ENCODE measurements at regions not wholly inside any gene's neighbourhood (a gene's known extent, or its start where the extent isn't known, plus 50 kb on each side); places are given as distances from the start of the nearest gene placed in this dataset.

DNA sequence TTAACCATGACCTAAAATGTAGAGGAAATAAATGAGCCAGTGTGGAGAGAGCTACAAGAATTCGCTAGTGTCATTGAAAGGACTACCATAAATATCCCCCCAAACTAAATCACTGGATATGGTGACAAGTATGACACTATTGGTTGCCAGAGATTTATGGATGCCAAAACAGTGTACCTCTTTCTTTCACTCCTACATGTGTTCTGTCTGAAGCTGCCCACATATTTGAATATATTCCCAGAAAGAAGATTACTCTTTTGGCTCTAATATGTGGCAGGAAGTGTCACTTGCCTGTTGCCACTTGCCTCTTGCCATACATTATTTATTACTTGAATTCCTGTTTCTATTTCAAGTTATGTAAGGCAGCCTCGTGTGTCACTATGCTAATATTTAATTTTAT lies 1573.6 kb downstream of the TECRL start:
- H3K27ac ChIP-seq (ENCODE audit: low read depth, low read length, severe bottlenecking), result no peak overlapping the region
- H3K36me3 ChIP-seq (ENCODE audit: control insufficient read depth, insufficient read depth, low read length), result no peaks in the 10 kb centered on the region
- no CpG with 5 or more reads among the region's 2 CpGs for WGBS, 2 experiments (ENCODE audit: insufficient coverage in 2 of 2)
- no peak overlapping the region for H3K4me3 ChIP-seq (ENCODE audit: extremely low read depth, insufficient read depth, low read length, poor library complexity, severe bottlenecking)
- no peaks in the 10 kb centered on the region for H3K4me1 ChIP-seq (ENCODE audit: control insufficient read depth, insufficient read depth, low read length, poor library complexity, severe bottlenecking)
- no peaks in the 10 kb centered on the region for H3K9me3 ChIP-seq (ENCODE audit: control insufficient read depth, low read length)

DNA sequence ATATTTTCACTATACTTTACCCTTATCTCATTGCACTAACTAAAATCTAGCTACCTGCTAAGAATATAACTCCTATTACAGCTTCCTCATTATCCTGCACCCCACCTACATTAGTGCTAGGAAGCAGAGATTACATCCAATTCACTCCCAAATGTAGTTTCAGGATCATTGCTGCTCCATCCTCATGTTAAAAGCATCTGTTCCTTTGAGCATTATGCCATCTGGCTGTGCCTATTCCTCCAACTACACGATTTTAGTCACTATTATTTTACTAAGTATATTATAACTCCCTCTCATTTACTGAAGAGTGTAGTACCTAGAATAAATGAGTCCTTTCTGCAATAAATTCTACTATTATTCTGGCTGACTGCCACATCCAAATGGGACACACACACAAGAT lies 1586.9 kb downstream of the TECRL start:
- Histone ChIP-seq H3K27ac (ENCODE audit: low read depth, low read length, severe bottlenecking) (no peak overlapping the region), H3K9me3 (ENCODE audit: control insufficient read depth, low read length) (no peaks in the 10 kb centered on the region), H3K36me3 (ENCODE audit: control insufficient read depth, insufficient read depth, low read length) (no peaks in the 10 kb centered on the region), H3K4me3 (ENCODE audit: extremely low read depth, insufficient read depth, low read length, poor library complexity, severe bottlenecking) (no peak overlapping the region), H3K4me1 (ENCODE audit: control insufficient read depth, insufficient read depth, low read length, poor library complexity, severe bottlenecking) (no peaks in the 10 kb centered on the region)
- no CpG with 5 or more reads among the region's 1 CpG for WGBS, 2 experiments (ENCODE audit: insufficient coverage in 2 of 2)

DNA sequence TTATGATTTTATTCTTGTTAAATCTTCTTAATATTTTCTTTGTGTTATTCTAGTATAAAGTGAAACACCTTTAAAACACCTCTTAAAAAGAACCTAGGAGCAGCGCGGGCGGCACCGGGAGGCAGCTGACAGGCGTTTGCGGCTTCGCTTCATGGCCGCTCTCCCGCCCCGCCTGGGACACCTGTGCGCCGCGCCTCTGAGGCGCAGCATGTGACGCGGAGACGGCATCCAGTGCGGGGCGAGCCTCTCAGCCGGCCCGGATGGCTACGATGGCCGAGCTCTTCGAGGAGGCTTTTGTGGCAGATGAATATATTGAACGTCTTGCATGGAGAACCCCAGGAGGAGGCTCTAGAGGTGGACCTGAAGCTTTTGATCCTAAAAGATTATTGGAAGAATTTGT lies 1592.7 kb downstream of the TECRL start:
- no peaks in the 10 kb centered on the region for H3K4me1 ChIP-seq (ENCODE audit: control insufficient read depth, insufficient read depth, low read length, poor library complexity, severe bottlenecking)
- no peaks in the 10 kb centered on the region for H3K36me3 ChIP-seq (ENCODE audit: control insufficient read depth, insufficient read depth, low read length)
- WGBS, 2 experiments (ENCODE audit: insufficient coverage in 2 of 2), result 92 to 100% methylated on average over 5 to 15 of the region's 25 CpGs
- H3K27ac ChIP-seq (ENCODE audit: low read depth, low read length, severe bottlenecking), result no peak overlapping the region
- no peaks in the 10 kb centered on the region for H3K9me3 ChIP-seq (ENCODE audit: control insufficient read depth, low read length)
- no peak overlapping the region for H3K4me3 ChIP-seq (ENCODE audit: extremely low read depth, insufficient read depth, low read length, poor library complexity, severe bottlenecking)

DNA sequence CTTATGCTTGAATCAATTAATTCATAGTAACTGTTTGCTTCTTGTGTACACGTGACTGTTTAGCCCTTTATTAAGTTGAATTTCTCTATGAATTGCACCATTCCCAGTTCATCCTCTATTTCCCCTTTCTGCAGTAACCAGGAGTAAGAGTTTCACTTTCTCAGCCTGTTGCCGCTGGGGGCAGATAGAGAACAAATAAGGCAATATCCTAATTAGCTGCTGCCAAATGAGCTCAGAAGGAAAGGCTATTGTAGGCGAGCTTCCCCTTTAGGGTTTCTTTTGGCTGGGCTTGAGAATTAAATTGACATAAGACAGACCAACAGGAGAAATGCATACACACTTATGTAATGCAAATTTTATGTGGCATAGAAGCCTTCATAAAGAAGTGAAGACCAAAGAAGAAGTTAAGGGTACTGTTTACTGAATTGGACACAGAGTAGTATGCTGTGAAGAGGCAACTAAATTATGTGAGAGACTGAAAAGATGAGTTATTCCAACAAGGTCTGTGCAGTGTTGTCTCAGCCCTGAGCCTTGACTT lies 1594.7 kb downstream of the TECRL start:
- Histone ChIP-seq H3K4me3 (ENCODE audit: extremely low read depth, insufficient read depth, low read length, poor library complexity, severe bottlenecking) (no peak overlapping the region), H3K4me1 (ENCODE audit: control insufficient read depth, insufficient read depth, low read length, poor library complexity, severe bottlenecking) (no peaks in the 10 kb centered on the region), H3K9me3 (ENCODE audit: control insufficient read depth, low read length) (no peaks in the 10 kb centered on the region), H3K27ac (ENCODE audit: low read depth, low read length, severe bottlenecking) (no peak overlapping the region), H3K36me3 (ENCODE audit: control insufficient read depth, insufficient read depth, low read length) (no peaks in the 10 kb centered on the region)
- 80 to 86% methylated on average over 1 of the region's 3 CpGs for whole genome bisulfite sequencing, 2 experiments (ENCODE audit: insufficient coverage in 2 of 2)

DNA sequence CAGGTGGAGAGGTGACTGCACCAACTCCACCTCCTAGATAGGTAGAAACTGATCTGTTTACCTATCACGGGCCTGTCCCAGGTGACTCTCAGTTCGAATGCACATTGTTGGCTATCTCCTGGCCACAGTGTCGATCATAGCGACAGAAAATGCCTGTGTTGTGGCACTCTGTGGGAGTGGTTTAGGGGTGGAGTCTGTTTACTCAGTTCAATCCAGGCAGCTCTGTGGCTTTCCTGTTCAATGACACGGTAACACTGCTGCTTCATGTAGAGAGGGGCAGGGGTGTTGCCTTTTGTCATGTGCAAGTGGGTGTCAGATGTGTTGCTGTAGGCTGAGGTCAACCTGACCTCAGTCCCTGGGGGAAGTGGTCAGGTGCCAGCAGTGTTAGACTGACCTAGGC lies 1602.4 kb downstream of the TECRL start:
- no peaks in the 10 kb centered on the region for H3K4me1 ChIP-seq (ENCODE audit: control insufficient read depth, insufficient read depth, low read length, poor library complexity, severe bottlenecking)
- no peaks in the 10 kb centered on the region for H3K9me3 ChIP-seq (ENCODE audit: control insufficient read depth, low read length)
- H3K4me3 ChIP-seq (ENCODE audit: extremely low read depth, insufficient read depth, low read length, poor library complexity, severe bottlenecking), result no peak overlapping the region
- no peak overlapping the region for H3K27ac ChIP-seq (ENCODE audit: low read depth, low read length, severe bottlenecking)
- 85 to 89% methylated on average over 4 of the region's 5 CpGs for WGBS, 2 experiments (ENCODE audit: insufficient coverage in 2 of 2)
- H3K36me3 ChIP-seq (ENCODE audit: control insufficient read depth, insufficient read depth, low read length), result no peaks in the 10 kb centered on the region

DNA sequence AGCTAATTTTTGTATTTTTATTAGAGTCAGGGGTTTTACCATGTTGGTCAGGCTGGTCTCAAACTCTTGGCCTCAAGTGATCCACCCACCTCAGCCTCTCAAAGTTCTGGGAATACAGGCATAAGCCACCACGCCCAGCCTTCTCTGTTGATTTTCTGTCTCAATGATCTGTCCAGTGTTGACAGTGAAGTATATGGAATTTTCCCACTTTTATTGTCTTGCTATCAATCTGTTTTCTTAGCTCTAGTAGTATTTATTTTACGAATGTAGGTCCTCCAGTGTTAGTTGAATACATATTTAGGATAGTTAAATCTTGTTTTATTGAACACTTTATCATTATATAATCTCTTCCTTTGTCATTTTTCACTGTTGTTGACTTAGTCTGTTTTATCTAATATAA lies 1603.9 kb downstream of the ADGRL3 start:
- no peak overlapping the region for H3K4me3 ChIP-seq (ENCODE audit: extremely low read depth, insufficient read depth, low read length, poor library complexity, severe bottlenecking)
- H3K27ac ChIP-seq (ENCODE audit: low read depth, low read length, severe bottlenecking), result no peak overlapping the region
- H3K9me3 ChIP-seq (ENCODE audit: control insufficient read depth, low read length), result no peaks in the 10 kb centered on the region
- 75% methylated on average over 1 of the region's 2 CpGs; no CpG with 5 or more reads in 1 of the 2 experiments for WGBS, 2 experiments (ENCODE audit: insufficient coverage in 2 of 2)
- H3K4me1 ChIP-seq (ENCODE audit: control insufficient read depth, insufficient read depth, low read length, poor library complexity, severe bottlenecking), result no peaks in the 10 kb centered on the region
- no peaks in the 10 kb centered on the region for H3K36me3 ChIP-seq (ENCODE audit: control insufficient read depth, insufficient read depth, low read length)

DNA sequence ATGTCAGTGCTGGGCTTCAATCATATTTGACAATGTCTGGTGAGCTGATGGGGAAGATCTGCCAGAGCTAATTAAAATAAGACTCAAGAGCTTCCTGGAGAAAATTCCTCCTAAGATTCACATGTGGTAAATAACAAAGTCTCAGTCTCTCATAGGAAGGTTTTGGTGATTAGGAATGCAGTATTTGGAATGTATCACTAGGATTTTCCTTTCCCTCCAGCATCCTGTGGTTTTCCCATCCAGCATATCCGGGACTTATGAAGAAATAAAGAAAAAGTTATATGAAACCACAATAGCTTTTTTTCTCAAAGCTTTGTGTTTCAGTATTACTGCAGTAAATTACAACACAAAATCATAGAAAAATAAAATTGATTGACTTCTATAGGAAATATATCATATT lies 1597.1 kb downstream of the ADGRL3 start:
- no CpG with 5 or more reads among the region's 1 CpG for WGBS, 2 experiments (ENCODE audit: insufficient coverage in 2 of 2)
- H3K9me3 ChIP-seq (ENCODE audit: control insufficient read depth, low read length), result no peaks in the 10 kb centered on the region

DNA sequence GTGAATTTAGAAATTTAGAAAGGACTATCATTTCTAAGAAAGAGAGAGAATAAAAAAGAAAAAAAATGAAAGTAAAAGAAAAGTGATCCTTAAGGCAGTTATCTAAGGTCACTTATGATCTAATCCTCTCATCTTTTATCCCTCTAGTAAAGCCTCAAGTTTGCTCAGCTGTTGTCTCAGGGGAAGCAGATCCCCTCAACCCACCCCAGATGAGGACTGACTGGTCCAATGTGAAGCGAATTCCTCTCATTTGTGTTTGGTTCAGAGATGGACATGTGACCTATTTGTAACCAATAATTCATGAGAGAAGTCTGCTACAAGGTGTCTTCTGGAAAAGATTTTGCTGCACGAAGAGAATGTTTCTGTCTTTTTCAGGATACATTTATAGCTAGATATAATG lies 1591.3 kb downstream of the ADGRL3 start:
- WGBS, 2 experiments (ENCODE audit: insufficient coverage in 2 of 2), result 100% methylated on average over 2 of the region's 2 CpGs; no CpG with 5 or more reads in 1 of the 2 experiments
- H3K27ac ChIP-seq (ENCODE audit: low read depth, low read length, severe bottlenecking), result no peak overlapping the region
- no peaks in the 10 kb centered on the region for H3K9me3 ChIP-seq (ENCODE audit: control insufficient read depth, low read length)
- no peak overlapping the region for H3K4me3 ChIP-seq (ENCODE audit: extremely low read depth, insufficient read depth, low read length, poor library complexity, severe bottlenecking)
- H3K36me3 ChIP-seq (ENCODE audit: control insufficient read depth, insufficient read depth, low read length), result no peaks in the 10 kb centered on the region
- peaks cover 7% of the 10 kb centered on the region for H3K4me1 ChIP-seq (ENCODE audit: control insufficient read depth, insufficient read depth, low read length, poor library complexity, severe bottlenecking)

More for the DNA sequence above, 1597.1 kb downstream of the ADGRL3 start:
- H3K27ac ChIP-seq (ENCODE audit: low read depth, low read length, severe bottlenecking), result no peak overlapping the region
- H3K4me1 ChIP-seq (ENCODE audit: control insufficient read depth, insufficient read depth, low read length, poor library complexity, severe bottlenecking), result peaks cover 7% of the 10 kb centered on the region
- no peak overlapping the region for H3K4me3 ChIP-seq (ENCODE audit: extremely low read depth, insufficient read depth, low read length, poor library complexity, severe bottlenecking)
- H3K36me3 ChIP-seq (ENCODE audit: control insufficient read depth, insufficient read depth, low read length), result no peaks in the 10 kb centered on the region

DNA sequence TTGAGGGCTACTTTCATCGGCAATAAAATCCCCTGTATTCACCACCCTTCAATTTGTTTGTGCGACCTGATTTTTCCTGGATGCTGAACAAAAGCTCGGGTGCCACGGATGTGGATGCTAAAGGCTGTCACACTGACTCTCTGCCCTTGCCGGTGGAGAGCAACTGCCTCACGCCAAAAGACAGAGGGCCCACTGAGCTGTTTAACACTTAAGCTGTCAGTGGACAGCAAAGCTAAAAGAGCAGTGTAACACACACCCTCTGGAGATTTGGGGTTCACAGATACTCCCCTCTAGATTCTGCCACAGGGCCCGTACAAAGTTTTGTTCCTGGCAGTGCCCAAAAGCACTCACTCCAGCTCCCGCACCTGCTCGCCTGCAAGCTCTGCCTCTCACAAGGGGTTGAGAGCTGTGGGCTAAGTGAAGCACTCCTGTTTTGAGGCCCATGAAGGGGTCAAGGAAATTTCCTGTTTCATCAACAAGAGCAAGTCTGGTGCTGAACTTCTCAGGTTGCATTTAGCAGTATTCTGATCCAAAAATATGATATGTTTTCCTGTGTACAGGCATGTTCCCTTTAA lies 1571.9 kb downstream of the ADGRL3 start:
- Histone ChIP-seq H3K9me3 (ENCODE audit: control insufficient read depth, low read length) (no peaks in the 10 kb centered on the region), H3K36me3 (ENCODE audit: control insufficient read depth, insufficient read depth, low read length) (no peaks in the 10 kb centered on the region), H3K4me3 (ENCODE audit: extremely low read depth, insufficient read depth, low read length, poor library complexity, severe bottlenecking) (no peak overlapping the region), H3K4me1 (ENCODE audit: control insufficient read depth, insufficient read depth, low read length, poor library complexity, severe bottlenecking) (no peaks in the 10 kb centered on the region), H3K27ac (ENCODE audit: low read depth, low read length, severe bottlenecking) (no peak overlapping the region)
- WGBS, 2 experiments (ENCODE audit: insufficient coverage in 2 of 2), result 83 to 97% methylated on average over 6 to 8 of the region's 9 CpGs

DNA sequence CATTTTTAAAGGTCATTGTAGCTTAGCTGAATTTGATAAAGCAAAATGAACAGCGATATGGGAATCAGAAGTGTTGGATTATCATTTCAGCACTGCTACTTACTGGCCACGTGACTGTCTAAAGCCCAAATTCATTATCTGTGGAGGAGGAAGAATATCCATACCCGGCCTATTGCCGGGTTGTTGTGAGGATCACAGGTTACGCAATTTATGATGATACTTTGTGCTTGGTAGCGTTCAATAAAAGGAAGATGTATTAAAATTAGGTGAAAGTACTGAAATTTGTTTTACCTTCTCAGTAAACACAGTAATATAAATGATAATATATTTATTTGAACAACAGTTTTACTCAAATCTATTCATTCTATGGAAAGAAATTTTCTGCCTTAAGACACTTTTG lies 1540.2 kb downstream of the ADGRL3 start:
- no peaks in the 10 kb centered on the region for H3K36me3 ChIP-seq (ENCODE audit: control insufficient read depth, insufficient read depth, low read length)
- WGBS, 2 experiments (ENCODE audit: insufficient coverage in 2 of 2), result 93% methylated on average over 2 of the region's 6 CpGs; no CpG with 5 or more reads in 1 of the 2 experiments

DNA sequence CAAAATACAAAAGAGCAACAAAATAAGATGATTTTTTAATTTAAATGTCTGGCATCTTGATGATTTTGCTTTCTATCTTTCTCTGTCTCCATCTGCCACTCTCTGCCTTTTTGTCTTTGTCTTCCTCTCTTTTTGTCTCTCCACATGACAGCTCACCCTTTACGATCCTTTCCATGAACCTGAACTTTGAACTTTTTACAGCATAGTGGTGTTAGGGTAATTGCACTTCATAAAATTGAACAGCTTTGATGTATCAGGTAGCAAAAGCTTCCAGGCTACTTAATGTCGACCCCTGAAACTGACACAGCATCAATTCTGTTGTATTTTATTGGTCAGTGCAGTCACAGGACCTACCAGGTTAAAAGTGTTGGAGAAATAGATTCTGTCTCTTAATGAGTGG lies 1517.0 kb downstream of the ADGRL3 start:
- Histone ChIP-seq H3K36me3 (ENCODE audit: control insufficient read depth, insufficient read depth, low read length) (no peaks in the 10 kb centered on the region), H3K27ac (ENCODE audit: low read depth, low read length, severe bottlenecking) (no peak overlapping the region), H3K4me1 (ENCODE audit: control insufficient read depth, insufficient read depth, low read length, poor library complexity, severe bottlenecking) (no peaks in the 10 kb centered on the region), H3K4me3 (ENCODE audit: extremely low read depth, insufficient read depth, low read length, poor library complexity, severe bottlenecking) (no peak overlapping the region), H3K9me3 (ENCODE audit: control insufficient read depth, low read length) (no peaks in the 10 kb centered on the region)
- WGBS, 2 experiments (ENCODE audit: insufficient coverage in 2 of 2), result 100% methylated on average over 1 of the region's 2 CpGs; no CpG with 5 or more reads in 1 of the 2 experiments

More for the DNA sequence above, 1540.2 kb downstream of the ADGRL3 start:
- Histone ChIP-seq H3K4me1 (ENCODE audit: control insufficient read depth, insufficient read depth, low read length, poor library complexity, severe bottlenecking) (no peaks in the 10 kb centered on the region), H3K4me3 (ENCODE audit: extremely low read depth, insufficient read depth, low read length, poor library complexity, severe bottlenecking) (no peak overlapping the region), H3K9me3 (ENCODE audit: control insufficient read depth, low read length) (no peaks in the 10 kb centered on the region), H3K27ac (ENCODE audit: low read depth, low read length, severe bottlenecking) (no peak overlapping the region)

All from mesodermal cell (in vitro differentiated cells).